Ovary (tissue), 3 donors: ENCODE measurements at regions not wholly inside any gene's neighbourhood (a gene's known extent, or its start where the extent isn't known, plus 50 kb on each side); places are given as distances from the start of the nearest gene placed in this dataset.

Experiments
- EP300 ChIP-seq: sonication (generic); formaldehyde crosslinking; IDR thresholded peaks from one replicate; pipeline ENCODE4 v1.6.1; 2017; ENCODE audit warnings: antibody characterized with exemption
- POLR2A ChIP-seq: fragments of 450-650 bp; IDR thresholded peaks from one replicate; pipeline ENCODE4 v1.6.1; 2017; ENCODE audit warnings: antibody characterized with exemption, mild to moderate bottlenecking, moderate library complexity
- TF ChIP-seq, protein P1 (sequence below), 3 donors: fragments of 450-650 bp in 2 of 3; fragments of 200-600 bp in 1 of 3; IDR thresholded peaks; one replicate each; pipeline versions ENCODE4 v1.5.1 to v1.8.0; 2016 to 2022; ENCODE audit warnings: antibody characterized with exemption in 3 of 3, mild to moderate bottlenecking in 1 of 3
- donor health status: DM: no; HTN: no; CAD: no.

DNA sequence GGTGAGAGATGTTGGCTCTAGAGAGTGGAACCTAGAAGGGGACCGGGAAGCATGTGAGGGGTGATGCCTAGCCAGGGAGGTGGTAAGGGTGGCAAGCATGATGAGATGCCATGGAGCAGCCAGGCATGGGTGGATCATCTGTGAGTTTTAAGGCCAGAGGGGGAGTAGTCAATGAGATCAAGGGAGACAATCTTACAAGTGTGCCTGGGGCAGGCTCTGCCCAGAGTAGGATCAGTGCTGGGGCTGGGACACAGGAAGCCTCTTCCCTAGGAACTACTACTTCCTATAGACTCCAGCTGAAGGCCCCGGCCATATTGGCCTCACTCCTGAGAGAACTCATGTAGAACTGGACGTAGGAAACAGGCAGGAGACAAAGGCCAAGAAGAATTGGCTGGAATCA lies 192.4 kb upstream of the CSF3R start:
- TF ChIP-seq, protein P1, sequence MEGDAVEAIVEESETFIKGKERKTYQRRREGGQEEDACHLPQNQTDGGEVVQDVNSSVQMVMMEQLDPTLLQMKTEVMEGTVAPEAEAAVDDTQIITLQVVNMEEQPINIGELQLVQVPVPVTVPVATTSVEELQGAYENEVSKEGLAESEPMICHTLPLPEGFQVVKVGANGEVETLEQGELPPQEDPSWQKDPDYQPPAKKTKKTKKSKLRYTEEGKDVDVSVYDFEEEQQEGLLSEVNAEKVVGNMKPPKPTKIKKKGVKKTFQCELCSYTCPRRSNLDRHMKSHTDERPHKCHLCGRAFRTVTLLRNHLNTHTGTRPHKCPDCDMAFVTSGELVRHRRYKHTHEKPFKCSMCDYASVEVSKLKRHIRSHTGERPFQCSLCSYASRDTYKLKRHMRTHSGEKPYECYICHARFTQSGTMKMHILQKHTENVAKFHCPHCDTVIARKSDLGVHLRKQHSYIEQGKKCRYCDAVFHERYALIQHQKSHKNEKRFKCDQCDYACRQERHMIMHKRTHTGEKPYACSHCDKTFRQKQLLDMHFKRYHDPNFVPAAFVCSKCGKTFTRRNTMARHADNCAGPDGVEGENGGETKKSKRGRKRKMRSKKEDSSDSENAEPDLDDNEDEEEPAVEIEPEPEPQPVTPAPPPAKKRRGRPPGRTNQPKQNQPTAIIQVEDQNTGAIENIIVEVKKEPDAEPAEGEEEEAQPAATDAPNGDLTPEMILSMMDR (IDR thresholded peaks at IDR 0.05) = no peak
- TF ChIP-seq POLR2A (no peak), EP300 (no peak)
